ENCODE measurements at regions not wholly inside any gene's neighbourhood (a gene's known extent, or its start where the extent isn't known, plus 50 kb on each side); places are given as distances from the start of the nearest gene placed in this dataset.

DNA sequence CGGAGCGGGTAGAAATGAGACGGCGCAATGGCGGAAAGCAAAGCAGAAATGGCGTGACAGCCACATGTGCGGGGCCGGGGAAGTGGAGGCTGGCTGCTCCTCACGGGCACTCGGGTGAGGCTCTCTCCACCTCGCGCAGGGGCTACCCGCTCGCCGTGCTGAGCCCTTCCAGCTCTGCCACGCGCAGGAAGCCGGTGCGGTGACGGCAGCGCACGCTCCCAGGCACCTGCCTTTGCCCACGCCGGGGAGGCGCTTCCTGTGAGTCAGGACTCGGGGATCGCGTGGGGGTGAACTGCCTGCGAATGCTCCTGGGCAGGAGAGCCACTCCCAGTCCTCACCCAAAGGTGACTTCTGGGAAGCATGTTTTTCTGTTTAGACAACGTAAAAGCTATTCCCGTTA lies 431.2 kb downstream of the GLRX3 start:
- Histone ChIP-seq H2AFZ (ENCODE audit: low read length) (no peak overlapping the region), H3K27ac (ENCODE audit: low read depth, low read length, poor library complexity, severe bottlenecking) (no peak overlapping the region), H3K4me3 (ENCODE audit: low read depth, low read length, poor library complexity, severe bottlenecking) (no peak overlapping the region), H3K4me2 (ENCODE audit: low read length) (no peak overlapping the region), H3K4me1 (ENCODE audit: insufficient read depth, low read length, poor library complexity, severe bottlenecking) (no peaks in the 10 kb centered on the region), H3K9me3 (ENCODE audit: low read length) (no peaks in the 10 kb centered on the region), H4K20me1 (ENCODE audit: insufficient read depth, low read length) (no peaks in the 10 kb centered on the region), H3K79me2 (ENCODE audit: insufficient read depth, low read depth, low read length) (no peaks in the 10 kb centered on the region), H3K36me3 (ENCODE audit: insufficient read depth, low read length) (no peaks in the 10 kb centered on the region), H3K9me2 (ENCODE audit: insufficient read depth, low read length) (no peaks in the 10 kb centered on the region)
- POLR2A ChIA-PET = no interaction called here
- no peak for DNase-seq (ENCODE audit: low spot score)
- no TSS peak for BruUV-seq (replicated peaks)
- CTCF ChIA-PET (ENCODE audit: unreplicated experiment) = no interaction called here
- intact Hi-C loops (cut with micrococcal nuclease; ENCODE audit: unreplicated experiment) = no loop called here
- TF ChIP-seq, protein P1, sequence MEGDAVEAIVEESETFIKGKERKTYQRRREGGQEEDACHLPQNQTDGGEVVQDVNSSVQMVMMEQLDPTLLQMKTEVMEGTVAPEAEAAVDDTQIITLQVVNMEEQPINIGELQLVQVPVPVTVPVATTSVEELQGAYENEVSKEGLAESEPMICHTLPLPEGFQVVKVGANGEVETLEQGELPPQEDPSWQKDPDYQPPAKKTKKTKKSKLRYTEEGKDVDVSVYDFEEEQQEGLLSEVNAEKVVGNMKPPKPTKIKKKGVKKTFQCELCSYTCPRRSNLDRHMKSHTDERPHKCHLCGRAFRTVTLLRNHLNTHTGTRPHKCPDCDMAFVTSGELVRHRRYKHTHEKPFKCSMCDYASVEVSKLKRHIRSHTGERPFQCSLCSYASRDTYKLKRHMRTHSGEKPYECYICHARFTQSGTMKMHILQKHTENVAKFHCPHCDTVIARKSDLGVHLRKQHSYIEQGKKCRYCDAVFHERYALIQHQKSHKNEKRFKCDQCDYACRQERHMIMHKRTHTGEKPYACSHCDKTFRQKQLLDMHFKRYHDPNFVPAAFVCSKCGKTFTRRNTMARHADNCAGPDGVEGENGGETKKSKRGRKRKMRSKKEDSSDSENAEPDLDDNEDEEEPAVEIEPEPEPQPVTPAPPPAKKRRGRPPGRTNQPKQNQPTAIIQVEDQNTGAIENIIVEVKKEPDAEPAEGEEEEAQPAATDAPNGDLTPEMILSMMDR (conservative IDR thresholded peaks at IDR 0.05; ENCODE audit: low read length) = no peak
- no peak for TF ChIP-seq EZH2phosphoT487 (IDR thresholded peaks at IDR 0.05; ENCODE audit: borderline replicate concordance, low read depth, low read length)

DNA sequence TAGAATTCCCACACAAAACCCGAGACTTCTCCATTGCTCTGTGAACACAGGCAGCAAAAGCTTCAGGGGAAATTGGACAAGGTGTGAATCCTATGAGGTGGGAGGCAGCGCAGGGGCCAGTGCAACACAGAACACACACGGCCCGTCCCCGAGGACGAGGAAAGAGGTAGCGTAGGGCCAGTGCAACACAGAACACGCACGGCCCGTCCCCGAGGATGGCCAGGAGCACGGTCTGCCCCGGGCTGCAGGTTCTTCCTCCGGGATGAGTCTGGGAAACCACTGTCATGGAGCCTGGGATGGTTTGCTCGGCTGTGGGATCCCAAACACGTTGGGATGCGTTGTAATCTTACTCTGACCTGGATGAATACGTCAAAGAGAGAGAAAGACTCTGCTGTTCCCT lies 432.1 kb downstream of the GLRX3 start:
- H4K20me1 ChIP-seq (ENCODE audit: insufficient read depth, low read length) = no peaks in the 10 kb centered on the region
- ChIA-PET POLR2A (no interaction called here), CTCF (ENCODE audit: unreplicated experiment) (no interaction called here)
- no TSS peak for BruUV-seq (replicated peaks)
- no peaks in the 10 kb centered on the region for H3K9me2 ChIP-seq (ENCODE audit: insufficient read depth, low read length)
- no peaks in the 10 kb centered on the region for H3K4me1 ChIP-seq (ENCODE audit: insufficient read depth, low read length, poor library complexity, severe bottlenecking)
- no peak overlapping the region for H3K4me3 ChIP-seq (ENCODE audit: low read depth, low read length, poor library complexity, severe bottlenecking)
- H2AFZ ChIP-seq (ENCODE audit: low read length) = no peak overlapping the region
- TF ChIP-seq EZH2phosphoT487 (IDR thresholded peaks at IDR 0.05; ENCODE audit: borderline replicate concordance, low read depth, low read length) = no peak
- TF ChIP-seq, protein P1 (conservative IDR thresholded peaks at IDR 0.05; ENCODE audit: low read length) = no peak
- intact Hi-C loops (cut with micrococcal nuclease; ENCODE audit: unreplicated experiment) = no loop called here
- no peaks in the 10 kb centered on the region for H3K36me3 ChIP-seq (ENCODE audit: insufficient read depth, low read length)
- no peak overlapping the region for H3K27ac ChIP-seq (ENCODE audit: low read depth, low read length, poor library complexity, severe bottlenecking)
- DNase-seq (ENCODE audit: low spot score) = no peak
- H3K9me3 ChIP-seq (ENCODE audit: low read length) = no peaks in the 10 kb centered on the region
- H3K79me2 ChIP-seq (ENCODE audit: insufficient read depth, low read depth, low read length) = no peaks in the 10 kb centered on the region
- no peak overlapping the region for H3K4me2 ChIP-seq (ENCODE audit: low read length)

DNA sequence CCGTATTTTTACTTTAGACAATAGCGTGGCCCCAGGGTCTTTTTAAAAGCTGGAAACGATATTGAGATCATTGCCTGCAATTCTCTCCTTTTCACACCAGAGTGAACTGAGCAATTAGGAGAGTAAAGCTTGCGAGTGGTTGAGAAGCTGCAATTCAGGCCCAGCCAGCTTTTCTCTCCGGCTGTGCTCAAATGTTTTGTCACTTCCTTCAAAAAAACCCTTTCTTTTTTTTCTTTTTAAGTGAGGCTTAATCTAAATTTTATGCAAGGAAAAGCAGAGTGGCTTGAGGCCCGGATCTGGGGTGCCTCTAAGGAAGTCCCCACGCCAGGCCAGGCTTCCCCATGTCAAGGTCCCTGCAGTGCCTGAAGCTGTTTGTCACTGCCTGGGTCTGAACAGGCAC lies 433.9 kb downstream of the GLRX3 start:
- intact Hi-C loops (cut with micrococcal nuclease; ENCODE audit: unreplicated experiment) = no loop called here
- DNase-seq (ENCODE audit: low spot score) = no peak
- Histone ChIP-seq H3K4me1 (ENCODE audit: insufficient read depth, low read length, poor library complexity, severe bottlenecking) (no peaks in the 10 kb centered on the region), H4K20me1 (ENCODE audit: insufficient read depth, low read length) (no peaks in the 10 kb centered on the region), H3K4me3 (ENCODE audit: low read depth, low read length, poor library complexity, severe bottlenecking) (no peak overlapping the region), H3K79me2 (ENCODE audit: insufficient read depth, low read depth, low read length) (no peaks in the 10 kb centered on the region), H3K4me2 (ENCODE audit: low read length) (no peak overlapping the region), H3K36me3 (ENCODE audit: insufficient read depth, low read length) (no peaks in the 10 kb centered on the region), H3K27ac (ENCODE audit: low read depth, low read length, poor library complexity, severe bottlenecking) (no peak overlapping the region), H3K9me2 (ENCODE audit: insufficient read depth, low read length) (no peaks in the 10 kb centered on the region), H3K9me3 (ENCODE audit: low read length) (no peaks in the 10 kb centered on the region), H2AFZ (ENCODE audit: low read length) (no peak overlapping the region)
- no TSS peak for BruUV-seq (replicated peaks)
- CTCF ChIA-PET (ENCODE audit: unreplicated experiment) = no interaction called here
- TF ChIP-seq, protein P1 (conservative IDR thresholded peaks at IDR 0.05; ENCODE audit: low read length) = no peak
- TF ChIP-seq EZH2phosphoT487 (IDR thresholded peaks at IDR 0.05; ENCODE audit: borderline replicate concordance, low read depth, low read length) = no peak
- POLR2A ChIA-PET = no interaction called here
